ENCODE measurements at regions not wholly inside any gene's neighbourhood (a gene's known extent, or its start where the extent isn't known, plus 50 kb on each side); places are given as distances from the start of the nearest gene placed in this dataset.

DNA sequence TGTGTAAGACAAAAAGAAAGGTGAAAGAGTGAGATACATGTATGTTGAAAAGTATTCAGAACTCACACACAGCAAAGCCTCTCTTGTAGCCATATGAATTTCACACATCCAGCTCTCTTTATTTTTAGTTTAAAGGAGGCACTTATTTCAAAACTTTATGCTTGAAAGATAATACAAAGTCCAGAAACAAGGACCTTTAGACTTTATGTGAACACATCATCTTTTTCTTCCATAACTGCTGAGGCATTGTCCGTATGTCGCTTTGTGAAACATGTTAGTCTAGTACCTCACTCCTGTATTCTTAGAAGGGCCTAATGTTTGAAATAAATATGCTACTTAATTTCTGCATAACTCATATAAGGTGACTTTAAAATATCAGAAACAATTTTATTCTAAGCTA lies 763.4 kb downstream of the GBE1 start:
- no peak overlapping the region for H3K4me3 ChIP-seq (ENCODE audit: low read depth in 2 of 2, low read length in 2 of 2)
- H3K27me3 ChIP-seq (ENCODE audit: control insufficient read depth, insufficient read depth, low read length), result no peaks in the 10 kb centered on the region
- CTCF ChIA-PET, result no interaction called here
- no peak for DNase-seq (ENCODE audit: low read depth, low spot score)
- in situ Hi-C loops (cut with HindIII; ENCODE audit: low pct_unique_long_range_greater_than_20kb, low sequenced_read_pairs), result no loop called here
- H3K36me3 ChIP-seq (ENCODE audit: control insufficient read depth, insufficient read depth, low read length), result no peaks in the 10 kb centered on the region
- POLR2A ChIA-PET, result no interaction called here
- no peak overlapping the region for H3K27ac ChIP-seq (ENCODE audit: low read length)
- H3K4me1 ChIP-seq (ENCODE audit: control insufficient read depth, insufficient read depth, low read length), result no peaks in the 10 kb centered on the region
- intact Hi-C loops (cut with micrococcal nuclease; ENCODE audit: unreplicated experiment), result no loop called here
- no TSS peak for BruUV-seq (replicated peaks)
- ATAC-seq, result no peak
- no peaks in the 10 kb centered on the region for H3K9me3 ChIP-seq (ENCODE audit: control insufficient read depth, insufficient read depth, low read depth, low read length)
- TF ChIP-seq SIN3A (IDR thresholded peaks at IDR 0.05; ENCODE audit: borderline replicate concordance, insufficient read depth, low read depth, low read length) (no peak), CTCF (IDR thresholded peaks at IDR 0.05) (no peak), POLR2AphosphoS5 (IDR thresholded peaks at IDR 0.05; ENCODE audit: low read depth, low read length) (no peak), TCF7L2 (IDR thresholded peaks at IDR 0.05; ENCODE audit: low read depth, low read length) (no peak)
- TF ChIP-seq, protein P1, sequence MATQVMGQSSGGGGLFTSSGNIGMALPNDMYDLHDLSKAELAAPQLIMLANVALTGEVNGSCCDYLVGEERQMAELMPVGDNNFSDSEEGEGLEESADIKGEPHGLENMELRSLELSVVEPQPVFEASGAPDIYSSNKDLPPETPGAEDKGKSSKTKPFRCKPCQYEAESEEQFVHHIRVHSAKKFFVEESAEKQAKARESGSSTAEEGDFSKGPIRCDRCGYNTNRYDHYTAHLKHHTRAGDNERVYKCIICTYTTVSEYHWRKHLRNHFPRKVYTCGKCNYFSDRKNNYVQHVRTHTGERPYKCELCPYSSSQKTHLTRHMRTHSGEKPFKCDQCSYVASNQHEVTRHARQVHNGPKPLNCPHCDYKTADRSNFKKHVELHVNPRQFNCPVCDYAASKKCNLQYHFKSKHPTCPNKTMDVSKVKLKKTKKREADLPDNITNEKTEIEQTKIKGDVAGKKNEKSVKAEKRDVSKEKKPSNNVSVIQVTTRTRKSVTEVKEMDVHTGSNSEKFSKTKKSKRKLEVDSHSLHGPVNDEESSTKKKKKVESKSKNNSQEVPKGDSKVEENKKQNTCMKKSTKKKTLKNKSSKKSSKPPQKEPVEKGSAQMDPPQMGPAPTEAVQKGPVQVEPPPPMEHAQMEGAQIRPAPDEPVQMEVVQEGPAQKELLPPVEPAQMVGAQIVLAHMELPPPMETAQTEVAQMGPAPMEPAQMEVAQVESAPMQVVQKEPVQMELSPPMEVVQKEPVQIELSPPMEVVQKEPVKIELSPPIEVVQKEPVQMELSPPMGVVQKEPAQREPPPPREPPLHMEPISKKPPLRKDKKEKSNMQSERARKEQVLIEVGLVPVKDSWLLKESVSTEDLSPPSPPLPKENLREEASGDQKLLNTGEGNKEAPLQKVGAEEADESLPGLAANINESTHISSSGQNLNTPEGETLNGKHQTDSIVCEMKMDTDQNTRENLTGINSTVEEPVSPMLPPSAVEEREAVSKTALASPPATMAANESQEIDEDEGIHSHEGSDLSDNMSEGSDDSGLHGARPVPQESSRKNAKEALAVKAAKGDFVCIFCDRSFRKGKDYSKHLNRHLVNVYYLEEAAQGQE (IDR thresholded peaks at IDR 0.05; ENCODE audit: insufficient read depth in 1 of 2, low read depth in 2 of 2, low read length in 1 of 2), result no peak

- Histone ChIP-seq H3K36me3 (ENCODE audit: control insufficient read depth, insufficient read depth, low read length) (no peaks in the 10 kb centered on the region), H3K27ac (ENCODE audit: low read length) (no peak overlapping the region), H3K27me3 (ENCODE audit: control insufficient read depth, insufficient read depth, low read length) (no peaks in the 10 kb centered on the region), H3K9me3 (ENCODE audit: control insufficient read depth, insufficient read depth, low read depth, low read length) (no peaks in the 10 kb centered on the region), H3K4me1 (ENCODE audit: control insufficient read depth, insufficient read depth, low read length) (no peaks in the 10 kb centered on the region), H3K4me3 (ENCODE audit: low read depth in 2 of 2, low read length in 2 of 2) (no peak overlapping the region)
- ATAC-seq (no peak), DNase-seq (ENCODE audit: low read depth, low spot score) (no peak)
- in situ Hi-C loops (cut with HindIII; ENCODE audit: low pct_unique_long_range_greater_than_20kb, low sequenced_read_pairs) (no loop called here), intact Hi-C loops (cut with micrococcal nuclease; ENCODE audit: unreplicated experiment) (no loop called here)
- no TSS peak for BruUV-seq (replicated peaks)
- ChIA-PET CTCF (no interaction called here), POLR2A (no interaction called here)
- no peak for TF ChIP-seq CTCF (IDR thresholded peaks at IDR 0.05)
- no peak for TF ChIP-seq SIN3A (IDR thresholded peaks at IDR 0.05; ENCODE audit: borderline replicate concordance, insufficient read depth, low read depth, low read length)
- TF ChIP-seq POLR2AphosphoS5 (IDR thresholded peaks at IDR 0.05; ENCODE audit: low read depth, low read length), result no peak
- TF ChIP-seq, protein P1 (IDR thresholded peaks at IDR 0.05; ENCODE audit: insufficient read depth in 1 of 2, low read depth in 2 of 2, low read length in 1 of 2), result no peak
- TF ChIP-seq TCF7L2 (IDR thresholded peaks at IDR 0.05; ENCODE audit: low read depth, low read length), result no peak
Measured at GRCh38 chr3:80997622-80998021, 763.8 kb downstream of the GBE1 start.

Data from Panc1 (cell line).